HG02678 (cell line): ENCODE measurements at regions not wholly inside any gene's neighbourhood (a gene's known extent, or its start where the extent isn't known, plus 50 kb on each side); places are given as distances from the start of the nearest gene placed in this dataset.
"Not testable (repeated sequence)": the region's sequence is repeated elsewhere in the genome, so short reads cannot be mapped to it uniquely, and the experiment has no call there.

Source experiments
- ATAC-seq: cut with Tn5 transposase; IDR thresholded peaks from one replicate; pipeline ENCODE4 v1.9.1; 2021; ENCODE audit warnings: mild to moderate bottlenecking, moderate library complexity; ENCODE audit not compliant: unreplicated experiment

- ATAC-seq = no peak
These were observed 315.8 kb downstream of the SOX4 start for GRCh38 chr6:21909321-21909720.

GRCh38 chr6:21911208-21911607, 317.7 kb downstream of the SOX4 start:
- no peak for ATAC-seq

- no peak for ATAC-seq
These were observed 318.7 kb downstream of the SOX4 start for GRCh38 chr6:21912151-21912832.

- peak; percentile 60 for ATAC-seq
These were observed 320.8 kb downstream of the SOX4 start for GRCh38 chr6:21914121-21914973.

GRCh38 chr6:21915707-21916260, 322.2 kb downstream of the SOX4 start:
- ATAC-seq = no peak

GRCh38 chr6:21918041-21918440, 324.5 kb downstream of the SOX4 start:
- ATAC-seq = no peak

GRCh38 chr6:21918666-21919065, 325.1 kb downstream of the SOX4 start:
- no peak for ATAC-seq

GRCh38 chr6:21922086-21922485, 328.5 kb downstream of the SOX4 start:
- ATAC-seq = no peak

GRCh38 chr6:21924002-21924401, 330.5 kb downstream of the SOX4 start:
- no peak for ATAC-seq

GRCh38 chr6:21928827-21929226, 335.3 kb downstream of the SOX4 start:
- ATAC-seq = no peak

- no peak for ATAC-seq
These were observed 338.2 kb downstream of the SOX4 start for GRCh38 chr6:21931641-21932335.

GRCh38 chr6:21933351-21933750, 339.8 kb downstream of the SOX4 start:
- ATAC-seq = no peak

- no peak for ATAC-seq
These were observed 341.6 kb downstream of the SOX4 start for GRCh38 chr6:21935142-21935541.

- no peak for ATAC-seq
These were observed 342.0 kb downstream of the SOX4 start for GRCh38 chr6:21935561-21936028.

- ATAC-seq = no peak
These were observed 343.9 kb downstream of the SOX4 start for GRCh38 chr6:21937466-21937865.

GRCh38 chr6:21939066-21939465, 345.5 kb downstream of the SOX4 start:
- ATAC-seq = not testable (repeated sequence)

- ATAC-seq = no peak
These were observed 348.4 kb downstream of the SOX4 start for GRCh38 chr6:21941926-21942325.

GRCh38 chr6:21942897-21943296, 349.3 kb downstream of the SOX4 start:
- no peak for ATAC-seq

GRCh38 chr6:21946298-21946783, 350.5 kb downstream of the PRL start:
- no peak for ATAC-seq

GRCh38 chr6:21947227-21947626, 349.6 kb downstream of the PRL start:
- not testable (repeated sequence) for ATAC-seq
